HepG2 (cell line): ENCODE measurements at regions not wholly inside any gene's neighbourhood (a gene's known extent, or its start where the extent isn't known, plus 50 kb on each side); places are given as distances from the start of the nearest gene placed in this dataset.

Experiments used
- ATAC-seq: fragments of 200-7000 bp; cut with Tn5 transposase; 3 replicates; pipeline ENCODE4 v1.9.1; 2020; ENCODE audit warnings: mild to moderate bottlenecking, moderate library complexity
- BruUV-seq: library from RNA; stranded (reverse); fragments of 400-500 nt; replicated peaks from 2 replicates; lab custom pipeline; 2021; lab: Mats Ljungman, UMichigan
- CTCF ChIA-PET: fragments of 300-600 bp; formaldehyde crosslinking; extraction: SDS; loops from one replicate; lab custom pipeline; 2021; ENCODE audit warnings: low total read pairs, inconsistent platforms, low intra/inter-chr PET ratio; lab: Yijun Ruan, JAX
- POLR2A ChIA-PET: fragments of 350-600 bp; sonication (Branson Sonifier 250); formaldehyde crosslinking; loops from one replicate; lab custom pipeline; 2020; ENCODE audit warnings: antibody characterized with exemption, inconsistent platforms; lab: Yijun Ruan, JAX
- DNase-seq: peaks from one replicate; pipeline ENCODE4 v3.0.0-alpha.2; 2015; ENCODE audit warnings: low spot score
- FAIRE-seq: peaks from 3 replicates; lab custom pipeline; 2011; peaks lifted over from hg19 to GRCh38; lab: Jason Lieb, UNC
- H2AFZ ChIP-seq: one replicate; pipeline ENCODE4 v1.6.1; 2011; ENCODE audit warnings: low read length, inconsistent platforms
- H3K27ac ChIP-seq: fragments of 300-600 bp; 3 replicates; pipeline ENCODE4 v1.8.0; 2011; ENCODE audit warnings: mixed run types, mild to moderate bottlenecking, mixed read lengths, low read length, inconsistent platforms; ENCODE audit not compliant: insufficient read depth; ENCODE audit errors: extremely low read length
- H3K27me3 ChIP-seq, 2 experiments: fragments of 200-600 bp in 1 of 2; 2 replicates in 1 of 2; 3 replicates in 1 of 2; pipeline versions ENCODE4 v1.6.0 to v1.8.0; 2011; ENCODE audit warnings: low read length in 2 of 2, mild to moderate bottlenecking in 2 of 2, moderate library complexity in 2 of 2, inconsistent platforms in 1 of 2; ENCODE audit not compliant: insufficient read depth in 2 of 2, control insufficient read depth in 1 of 2
- H3K36me3 ChIP-seq, 2 experiments: fragments of 200-600 bp in 1 of 2; replicated peaks in 1 of 2; 2 replicates in 1 of 2; 3 replicates in 1 of 2; pipeline versions ENCODE4 v1.5.1 to v1.8.0; 2011; ENCODE audit warnings: low read length in 2 of 2, inconsistent platforms in 1 of 2; ENCODE audit not compliant: insufficient read depth in 2 of 2, control insufficient read depth in 1 of 2
- H3K4me1 ChIP-seq: 2 replicates; pipeline ENCODE4 v1.5.1; 2012; ENCODE audit warnings: low read length, inconsistent platforms; ENCODE audit not compliant: insufficient read depth
- H3K4me2 ChIP-seq: 2 replicates; pipeline ENCODE4 v1.6.0; 2011; ENCODE audit warnings: low read depth, low read length, inconsistent platforms
- H3K4me3 ChIP-seq, 3 experiments: fragments of 200-600 bp in 1 of 3; sonication (generic), shearing (Covaris generic) in 1 of 3; replicated peaks in 1 of 3; 2 replicates each; pipeline ENCODE4 v1.5.1; 2011 to 2016; ENCODE audit warnings: low read length in 3 of 3, inconsistent platforms in 2 of 3, low read depth in 2 of 3, mild to moderate bottlenecking in 2 of 3, control low read depth in 1 of 3, mixed read lengths in 1 of 3; ENCODE audit not compliant: insufficient read depth in 1 of 3
- H3K79me2 ChIP-seq: one replicate; pipeline ENCODE4 v1.6.1; 2011; ENCODE audit warnings: low read length, inconsistent platforms; ENCODE audit not compliant: insufficient read depth
- H3K9ac ChIP-seq: 2 replicates; pipeline ENCODE4 v1.6.0; 2011; ENCODE audit warnings: mild to moderate bottlenecking, low read depth, low read length, inconsistent platforms; ENCODE audit not compliant: insufficient read depth
- H3K9me3 ChIP-seq: 2 replicates; pipeline ENCODE4 v1.5.1; 2012; ENCODE audit warnings: mild to moderate bottlenecking, low read length
- H4K20me1 ChIP-seq: 2 replicates; pipeline ENCODE4 v1.6.0; 2011; ENCODE audit warnings: inconsistent platforms, mild to moderate bottlenecking, low read length, moderate library complexity; ENCODE audit not compliant: insufficient read depth
- ATF7 ChIP-seq, 2 experiments: fragments of 450-650 bp in 1 of 2; sonication (generic) in 1 of 2; formaldehyde crosslinking in 1 of 2; IDR thresholded peaks; 2 replicates each; pipeline versions ENCODE4 v1.4.0 to v1.6.1; 2016 to 2020; ENCODE audit warnings: antibody characterized with exemption in 1 of 2, mild to moderate bottlenecking in 1 of 2, missing genetic modification reagents in 1 of 2
- BORCS8-MEF2B ChIP-seq: sonication (generic); formaldehyde crosslinking; IDR thresholded peaks from 2 replicates; pipeline ENCODE4 v1.8.0; 2022; ENCODE audit warnings: mild to moderate bottlenecking, missing genetic modification reagents
- CEBPB ChIP-seq: IDR thresholded peaks from 2 replicates; pipeline ENCODE4 v1.6.1; 2011; ENCODE audit warnings: low read depth, low read length, improper control_type of control experiment, borderline replicate concordance
- CREM ChIP-seq, 2 experiments: sonication (generic) in 1 of 2; formaldehyde crosslinking in 1 of 2; IDR thresholded peaks; 2 replicates each; pipeline versions ENCODE4 v1.4.0 to v1.6.1; 2016 to 2020; ENCODE audit warnings: antibody characterized with exemption in 1 of 2, mild to moderate bottlenecking in 1 of 2, missing genetic modification reagents in 1 of 2
- DNMT3B ChIP-seq: conservative IDR thresholded peaks from 2 replicates; pipeline ENCODE4 v1.6.1; 2016; ENCODE audit warnings: missing biosample characterization, control low read depth
- KMT2B ChIP-seq: IDR thresholded peaks from 2 replicates; pipeline ENCODE4 v1.6.1; 2016; ENCODE audit warnings: missing genetic modification reagents, missing compliant biosample characterization
- PHF21A ChIP-seq: sonication (generic); formaldehyde crosslinking; IDR thresholded peaks from 2 replicates; pipeline ENCODE4 v1.5.0; 2020; ENCODE audit warnings: mild to moderate bottlenecking, missing genetic modification reagents
- SNAPC2 ChIP-seq: sonication (generic); formaldehyde crosslinking; IDR thresholded peaks from 2 replicates; pipeline ENCODE4 v1.8.1; 2022; ENCODE audit warnings: mild to moderate bottlenecking, missing genetic modification reagents
- TOE1 ChIP-seq: sonication (generic); formaldehyde crosslinking; IDR thresholded peaks from 2 replicates; pipeline ENCODE4 v1.4.0; 2020; ENCODE audit warnings: mild to moderate bottlenecking, missing genetic modification reagents
- ZNF670 ChIP-seq: sonication (generic); formaldehyde crosslinking; IDR thresholded peaks from 2 replicates; pipeline ENCODE4 v1.8.0; 2022; ENCODE audit warnings: mild to moderate bottlenecking, missing genetic modification reagents, borderline replicate concordance
- WGBS: methylation state at CpG from one replicate; pipeline ENCODE4 v1.1.6; 2017; ENCODE audit warnings: low lambda C conversion rate; 5-methylcytosine and 5-hydroxymethylcytosine counted together
- in situ Hi-C: cut with HindIII; loops from 2 replicates; pipeline ENCODE4 v1.10.0; 2017; ENCODE audit warnings: low pct_unique_long_range_greater_than_20kb; ENCODE audit not compliant: extremely low pct_ligation_motif_present
- intact Hi-C: fragments of 100-400 bp; cut with micrococcal nuclease; formaldehyde crosslinking; loops from one replicate; pipeline ENCODE4 v1.10.0; 2022; ENCODE audit not compliant: unreplicated experiment
- TF ChIP-seq, protein P1 (sequence below): sonication (generic); formaldehyde crosslinking; IDR thresholded peaks from 2 replicates; pipeline ENCODE4 v1.4.0; 2020; ENCODE audit warnings: low read depth, mild to moderate bottlenecking, missing genetic modification reagents
- TF ChIP-seq, protein P2 (sequence below): sonication (generic); formaldehyde crosslinking; IDR thresholded peaks from 2 replicates; pipeline ENCODE4 v1.5.1; 2020; ENCODE audit warnings: mild to moderate bottlenecking, missing genetic modification reagents

DNA sequence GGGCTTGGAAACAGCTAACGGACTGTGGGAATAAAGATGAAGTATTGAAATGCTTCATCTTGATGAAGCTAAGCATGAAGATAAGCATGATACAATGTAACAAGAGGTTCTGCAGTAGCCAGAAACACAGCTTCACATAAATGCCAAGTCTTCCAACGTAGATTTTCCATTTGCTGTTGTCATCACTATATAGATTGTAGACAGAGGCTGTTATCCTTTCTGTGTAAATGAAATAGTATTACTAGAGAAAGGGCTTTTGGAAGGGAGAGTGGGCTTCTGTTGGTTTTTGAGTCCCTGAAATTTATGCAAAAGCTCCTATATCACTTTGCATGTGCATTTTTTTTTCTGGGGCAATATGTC, 649.0 kb downstream of the RNF144B start (continued):
- TF ChIP-seq, protein P1, sequence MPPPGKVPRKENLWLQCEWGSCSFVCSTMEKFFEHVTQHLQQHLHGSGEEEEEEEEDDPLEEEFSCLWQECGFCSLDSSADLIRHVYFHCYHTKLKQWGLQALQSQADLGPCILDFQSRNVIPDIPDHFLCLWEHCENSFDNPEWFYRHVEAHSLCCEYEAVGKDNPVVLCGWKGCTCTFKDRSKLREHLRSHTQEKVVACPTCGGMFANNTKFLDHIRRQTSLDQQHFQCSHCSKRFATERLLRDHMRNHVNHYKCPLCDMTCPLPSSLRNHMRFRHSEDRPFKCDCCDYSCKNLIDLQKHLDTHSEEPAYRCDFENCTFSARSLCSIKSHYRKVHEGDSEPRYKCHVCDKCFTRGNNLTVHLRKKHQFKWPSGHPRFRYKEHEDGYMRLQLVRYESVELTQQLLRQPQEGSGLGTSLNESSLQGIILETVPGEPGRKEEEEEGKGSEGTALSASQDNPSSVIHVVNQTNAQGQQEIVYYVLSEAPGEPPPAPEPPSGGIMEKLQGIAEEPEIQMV (CRISPR knock-in tag), result no peak
- no peak for TF ChIP-seq CREM (IDR thresholded peaks at IDR 0.05)
- no peak for TF ChIP-seq CREM (CRISPR knock-in tag; IDR thresholded peaks at IDR 0.05)
- no peak for TF ChIP-seq ZNF670
- TF ChIP-seq, protein P2, sequence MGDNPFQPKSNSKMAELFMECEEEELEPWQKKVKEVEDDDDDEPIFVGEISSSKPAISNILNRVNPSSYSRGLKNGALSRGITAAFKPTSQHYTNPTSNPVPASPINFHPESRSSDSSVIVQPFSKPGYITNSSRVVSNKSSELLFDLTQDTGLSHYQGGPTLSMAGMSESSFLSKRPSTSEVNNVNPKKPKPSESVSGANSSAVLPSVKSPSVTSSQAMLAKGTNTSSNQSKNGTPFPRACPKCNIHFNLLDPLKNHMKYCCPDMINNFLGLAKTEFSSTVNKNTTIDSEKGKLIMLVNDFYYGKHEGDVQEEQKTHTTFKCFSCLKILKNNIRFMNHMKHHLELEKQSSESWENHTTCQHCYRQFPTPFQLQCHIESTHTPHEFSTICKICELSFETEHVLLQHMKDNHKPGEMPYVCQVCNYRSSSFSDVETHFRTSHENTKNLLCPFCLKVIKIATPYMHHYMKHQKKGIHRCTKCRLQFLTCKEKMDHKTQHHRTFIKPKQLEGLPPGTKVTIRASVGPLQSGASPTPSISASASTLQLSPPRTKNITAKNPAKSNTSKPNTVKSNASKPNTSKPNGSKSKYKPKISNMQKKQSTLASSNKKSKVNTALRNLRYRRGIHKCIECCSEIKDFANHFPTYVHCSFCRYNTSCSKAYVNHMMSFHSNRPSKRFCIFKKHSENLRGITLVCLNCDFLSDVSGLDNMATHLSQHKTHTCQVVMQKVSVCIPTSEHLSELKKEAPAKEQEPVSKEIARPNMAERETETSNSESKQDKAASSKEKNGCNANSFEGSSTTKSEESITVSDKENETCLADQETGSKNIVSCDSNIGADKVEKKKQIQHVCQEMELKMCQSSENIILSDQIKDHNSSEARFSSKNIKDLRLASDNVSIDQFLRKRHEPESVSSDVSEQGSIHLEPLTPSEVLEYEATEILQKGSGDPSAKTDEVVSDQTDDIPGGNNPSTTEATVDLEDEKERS, result no peak

DNA sequence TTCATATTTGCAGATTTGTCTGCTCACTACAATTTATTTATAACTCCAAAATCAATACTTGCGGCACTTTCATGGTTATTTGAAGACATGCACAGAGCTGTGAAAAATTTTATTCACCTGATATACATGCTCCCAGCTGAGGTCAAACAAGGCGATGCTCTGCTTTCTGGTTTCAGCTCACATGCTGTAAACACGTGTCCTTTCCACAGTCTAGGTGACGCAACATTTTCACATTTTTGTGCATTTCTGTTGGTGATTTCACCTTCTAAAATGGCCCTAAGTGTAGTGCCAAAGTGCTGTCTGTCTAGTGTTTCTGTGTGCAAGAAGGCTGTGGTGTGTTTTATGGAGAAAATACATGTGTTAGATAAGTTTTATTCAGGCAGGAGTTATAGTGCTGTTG, 650.5 kb downstream of the RNF144B start:
- FAIRE-seq, result no peak

More for the DNA sequence above, 650.5 kb downstream of the RNF144B start:
- Histone ChIP-seq H3K27me3 (no peaks in the 10 kb centered on the region), H3K4me3 (no peak overlapping the region), H3K9ac (no peak overlapping the region), H3K36me3 (no peaks in the 10 kb centered on the region), H3K79me2 (no peaks in the 10 kb centered on the region), H3K27ac (no peak overlapping the region), H3K4me1 (no peaks in the 10 kb centered on the region), H3K9me3 (peaks cover 82% of the 10 kb centered on the region), H3K4me2 (no peak overlapping the region), H2AFZ (no peak overlapping the region), H4K20me1 (no peaks in the 10 kb centered on the region)
- in situ Hi-C loops (no loop called here), intact Hi-C loops (no loop called here)
- TF ChIP-seq CEBPB, result peak; percentile 61; the same call in 1 of the 2 replicates
- no peak for TF ChIP-seq KMT2B (CRISPR knock-in tag)
- TF ChIP-seq PHF21A (CRISPR knock-in tag), result no peak
- TF ChIP-seq DNMT3B (CRISPR knock-in tag), result no peak
- TF ChIP-seq TOE1 (CRISPR knock-in tag), result no peak
- no peak for TF ChIP-seq SNAPC2 (CRISPR knock-in tag)
- TF ChIP-seq ATF7 (IDR thresholded peaks at IDR 0.05), result 0 out of 2 replicates have a peak, but pooled peaks have one; percentile 7
- TF ChIP-seq ATF7 (CRISPR knock-in tag; IDR thresholded peaks at IDR 0.05), result no peak
- no peak for TF ChIP-seq BORCS8-MEF2B (CRISPR knock-in tag)
- ChIA-PET CTCF (no interaction called here), POLR2A (no interaction called here)
- DNase-seq (no peak), ATAC-seq (no peak)
- BruUV-seq, result no TSS peak
- 6% methylated on average over 4 of the region's 4 CpGs for WGBS
